ENCODE measurements at regions not wholly inside any gene's neighbourhood (a gene's known extent, or its start where the extent isn't known, plus 50 kb on each side); places are given as distances from the start of the nearest gene placed in this dataset.

- H3K27ac ChIP-seq = no peak overlapping the region
- TF ChIP-seq, protein P1, sequence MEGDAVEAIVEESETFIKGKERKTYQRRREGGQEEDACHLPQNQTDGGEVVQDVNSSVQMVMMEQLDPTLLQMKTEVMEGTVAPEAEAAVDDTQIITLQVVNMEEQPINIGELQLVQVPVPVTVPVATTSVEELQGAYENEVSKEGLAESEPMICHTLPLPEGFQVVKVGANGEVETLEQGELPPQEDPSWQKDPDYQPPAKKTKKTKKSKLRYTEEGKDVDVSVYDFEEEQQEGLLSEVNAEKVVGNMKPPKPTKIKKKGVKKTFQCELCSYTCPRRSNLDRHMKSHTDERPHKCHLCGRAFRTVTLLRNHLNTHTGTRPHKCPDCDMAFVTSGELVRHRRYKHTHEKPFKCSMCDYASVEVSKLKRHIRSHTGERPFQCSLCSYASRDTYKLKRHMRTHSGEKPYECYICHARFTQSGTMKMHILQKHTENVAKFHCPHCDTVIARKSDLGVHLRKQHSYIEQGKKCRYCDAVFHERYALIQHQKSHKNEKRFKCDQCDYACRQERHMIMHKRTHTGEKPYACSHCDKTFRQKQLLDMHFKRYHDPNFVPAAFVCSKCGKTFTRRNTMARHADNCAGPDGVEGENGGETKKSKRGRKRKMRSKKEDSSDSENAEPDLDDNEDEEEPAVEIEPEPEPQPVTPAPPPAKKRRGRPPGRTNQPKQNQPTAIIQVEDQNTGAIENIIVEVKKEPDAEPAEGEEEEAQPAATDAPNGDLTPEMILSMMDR (IDR thresholded peaks at IDR 0.05) = no peak
- TF ChIP-seq ZFX (IDR thresholded peaks at IDR 0.05; ENCODE audit: borderline replicate concordance) = no peak
Measured at GRCh38 chr12:72792889-72793288, 520.7 kb downstream of the TRHDE start.

- no peak overlapping the region for H3K27ac ChIP-seq
- TF ChIP-seq, protein P1 (IDR thresholded peaks at IDR 0.05) = no peak
- TF ChIP-seq ZFX (IDR thresholded peaks at IDR 0.05; ENCODE audit: borderline replicate concordance) = no peak
Measured at GRCh38 chr12:72793796-72794195, 521.6 kb downstream of the TRHDE start.

DNA sequence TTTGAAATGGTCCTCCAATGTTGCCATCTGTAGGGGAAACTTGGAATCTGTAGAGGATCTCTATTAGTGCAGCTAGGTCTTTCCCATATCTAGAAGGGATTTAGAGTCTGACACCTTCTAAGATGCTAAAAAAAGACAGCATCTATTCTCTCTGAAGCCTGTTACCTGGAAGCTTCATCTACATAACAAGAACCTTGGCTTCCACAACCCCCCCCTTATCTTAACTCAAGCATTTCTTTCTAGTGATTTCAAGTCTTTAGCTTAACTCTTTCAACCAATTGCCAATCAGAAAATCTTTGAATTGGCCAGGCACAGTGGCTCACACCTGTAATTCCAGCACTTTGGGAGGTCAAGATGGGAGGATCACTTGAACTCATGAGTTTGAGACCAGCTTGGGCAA, 543.3 kb downstream of the TRHDE start:
- no peak for TF ChIP-seq ZFX (IDR thresholded peaks at IDR 0.05; ENCODE audit: borderline replicate concordance)
- TF ChIP-seq, protein P1 (IDR thresholded peaks at IDR 0.05) = no peak
- H3K27ac ChIP-seq = no peak overlapping the region

DNA sequence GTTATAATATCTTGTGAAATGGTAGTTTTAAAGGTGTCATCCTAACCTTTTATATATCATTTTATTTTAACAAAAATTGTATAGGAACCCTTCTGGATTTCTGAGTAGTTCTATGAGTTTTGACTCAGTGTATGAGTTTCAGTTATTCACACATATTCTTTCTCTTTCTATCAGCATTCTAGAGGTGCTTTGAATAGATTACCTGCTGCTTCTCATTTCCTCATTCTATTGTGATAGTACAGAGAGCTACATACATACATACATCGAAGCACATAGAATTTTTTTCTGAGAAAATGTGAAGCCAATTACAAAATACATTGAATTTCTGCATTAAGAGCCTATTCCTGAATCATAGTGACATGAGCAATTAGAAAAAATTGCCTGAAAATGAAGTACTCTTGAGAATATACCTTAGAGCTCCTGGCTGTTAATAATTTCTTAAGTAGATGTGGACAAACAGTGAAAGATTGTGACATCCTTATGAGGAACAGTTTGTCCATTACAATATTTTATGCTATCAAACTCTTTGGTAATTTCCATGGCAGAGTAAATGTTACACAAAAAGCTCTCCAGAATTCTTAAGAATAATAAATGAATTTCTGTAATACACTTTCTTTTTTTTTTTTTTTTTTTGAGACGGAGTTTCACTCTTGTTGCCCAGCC, 556.6 kb downstream of the TRHDE start:
- TF ChIP-seq, protein P1 (IDR thresholded peaks at IDR 0.05) = no peak
- no peak for TF ChIP-seq ZFX (IDR thresholded peaks at IDR 0.05; ENCODE audit: borderline replicate concordance)

GRCh38 chr12:72829838-72830237, 557.7 kb downstream of the TRHDE start:
- no peak overlapping the region for H3K27ac ChIP-seq
- TF ChIP-seq, protein P1 (IDR thresholded peaks at IDR 0.05) = no peak
- TF ChIP-seq ZFX (IDR thresholded peaks at IDR 0.05; ENCODE audit: borderline replicate concordance) = no peak

More for the DNA sequence above, 556.6 kb downstream of the TRHDE start:
- H3K27ac ChIP-seq = no peak overlapping the region

- H3K27ac ChIP-seq = no peak overlapping the region
- TF ChIP-seq, protein P1 (IDR thresholded peaks at IDR 0.05) = no peak
- TF ChIP-seq ZFX (IDR thresholded peaks at IDR 0.05; ENCODE audit: borderline replicate concordance) = no peak
Measured at GRCh38 chr12:72832024-72832423, 559.9 kb downstream of the TRHDE start.

DNA sequence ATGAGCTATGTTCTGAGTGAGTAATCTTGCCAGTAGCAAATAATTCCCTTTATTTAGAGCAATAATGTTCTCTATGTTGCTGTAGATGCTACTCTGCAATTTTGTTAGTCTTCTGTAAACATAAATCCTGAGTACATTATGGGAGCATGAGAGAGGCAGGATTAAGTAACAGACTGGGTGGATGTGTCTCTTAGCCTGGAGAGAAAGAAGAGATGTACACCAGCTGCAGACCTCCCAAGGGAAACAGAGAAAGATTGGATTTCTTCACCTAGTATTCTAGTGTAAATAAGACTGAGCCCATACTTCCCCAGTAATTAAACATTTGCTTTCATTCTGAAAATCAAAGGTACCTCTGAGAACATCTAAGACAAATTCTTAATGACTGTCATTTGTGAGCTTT, 564.0 kb downstream of the TRHDE start:
- no peak overlapping the region for H3K27ac ChIP-seq
- TF ChIP-seq, protein P1 (IDR thresholded peaks at IDR 0.05) = no peak
- TF ChIP-seq ZFX (IDR thresholded peaks at IDR 0.05; ENCODE audit: borderline replicate concordance) = no peak
